HG03060 (cell line): ENCODE measurements at regions not wholly inside any gene's neighbourhood (a gene's known extent, or its start where the extent isn't known, plus 50 kb on each side); places are given as distances from the start of the nearest gene placed in this dataset.

Experiments used
- ATAC-seq: cut with Tn5 transposase; IDR thresholded peaks from one replicate; pipeline ENCODE4 v1.9.1; 2021; ENCODE audit warnings: low read depth, moderate number of reproducible peaks; ENCODE audit not compliant: unreplicated experiment

GRCh38 chr20:10911298-10911697 lies 237.5 kb upstream of the JAG1 start:
- no peak for ATAC-seq

- no peak for ATAC-seq
Measured at GRCh38 chr20:10915815-10916214, 242.0 kb upstream of the JAG1 start.

GRCh38 chr20:10916312-10916711 lies 242.5 kb upstream of the JAG1 start:
- no peak for ATAC-seq

GRCh38 chr20:10917826-10918225 lies 244.0 kb upstream of the JAG1 start:
- ATAC-seq = no peak

GRCh38 chr20:10919396-10920140 lies 245.8 kb upstream of the JAG1 start:
- no peak for ATAC-seq

GRCh38 chr20:10920396-10920795 lies 246.6 kb upstream of the JAG1 start:
- ATAC-seq = no peak

GRCh38 chr20:10921491-10922010 lies 247.8 kb upstream of the JAG1 start:
- no peak for ATAC-seq

GRCh38 chr20:10922506-10922905 lies 248.7 kb upstream of the JAG1 start:
- no peak for ATAC-seq

- ATAC-seq = no peak
Measured at GRCh38 chr20:10922941-10923340, 249.1 kb upstream of the JAG1 start.

- ATAC-seq = no peak
Measured at GRCh38 chr20:10924644-10925201, 250.9 kb upstream of the JAG1 start.

GRCh38 chr20:10925767-10926166 lies 252.0 kb upstream of the JAG1 start:
- ATAC-seq = no peak

- no peak for ATAC-seq
Measured at GRCh38 chr20:10927011-10927583, 253.3 kb upstream of the JAG1 start.

GRCh38 chr20:10927936-10928840 lies 254.4 kb upstream of the JAG1 start:
- ATAC-seq = no peak

GRCh38 chr20:10928841-10929421 lies 255.1 kb upstream of the JAG1 start:
- no peak for ATAC-seq

- ATAC-seq = no peak
Measured at GRCh38 chr20:10935658-10936402, 262.0 kb upstream of the JAG1 start.

GRCh38 chr20:10936786-10937185 lies 263.0 kb upstream of the JAG1 start:
- no peak for ATAC-seq

- ATAC-seq = no peak
Measured at GRCh38 chr20:10939331-10939941, 265.6 kb upstream of the JAG1 start.

- ATAC-seq = peak; percentile 94
Measured at GRCh38 chr20:10940941-10941340, 267.1 kb upstream of the JAG1 start.

GRCh38 chr20:10943686-10944265 lies 270.0 kb upstream of the JAG1 start:
- ATAC-seq = no peak
